GM12801 (cell line): ENCODE measurements at regions not wholly inside any gene's neighbourhood (a gene's known extent, or its start where the extent isn't known, plus 50 kb on each side); places are given as distances from the start of the nearest gene placed in this dataset.

Source experiments
- CTCF ChIP-seq: IDR thresholded peaks from one replicate; pipeline ENCODE4 v1.5.1; 2011; ENCODE audit warnings: control low read depth; ENCODE audit not compliant: insufficient read length; ENCODE audit errors: extremely low read depth

GRCh38 chr11:24356501-24356900, 140.4 kb upstream of the LUZP2 start:
- TF ChIP-seq CTCF = no peak

- no peak for TF ChIP-seq CTCF
These were observed 139.0 kb upstream of the LUZP2 start for GRCh38 chr11:24357620-24358410.

- TF ChIP-seq CTCF = no peak
These were observed 124.4 kb upstream of the LUZP2 start for GRCh38 chr11:24372491-24372890.

- TF ChIP-seq CTCF = no peak
These were observed 123.3 kb upstream of the LUZP2 start for GRCh38 chr11:24373516-24373915.

GRCh38 chr11:24375351-24375750, 121.5 kb upstream of the LUZP2 start:
- no peak for TF ChIP-seq CTCF

- no peak for TF ChIP-seq CTCF
These were observed 120.9 kb upstream of the LUZP2 start for GRCh38 chr11:24375931-24376330.

- no peak for TF ChIP-seq CTCF
These were observed 113.7 kb upstream of the LUZP2 start for GRCh38 chr11:24383137-24383536.
